Parathyroid adenoma (tissue), 2 donors: ENCODE measurements at regions not wholly inside any gene's neighbourhood (a gene's known extent, or its start where the extent isn't known, plus 50 kb on each side); places are given as distances from the start of the nearest gene placed in this dataset.
A peak's percentile ranks its signal among the peaks of the same experiment; 100 is the strongest.

Experiments used
- H2AFZ ChIP-seq: fragments of 300-600 bp; sonication (generic); one replicate; pipeline ENCODE4 v1.7.0; 2017; ENCODE audit warnings: antibody characterized with exemption, mild to moderate bottlenecking
- H3K27ac ChIP-seq: fragments of 300-600 bp; sonication (generic); one replicate; pipeline ENCODE4 v1.7.0; 2017
- H3K27me3 ChIP-seq: fragments of 300-600 bp; sonication (generic); one replicate; pipeline ENCODE4 v1.7.0; 2017; ENCODE audit warnings: low read length; ENCODE audit not compliant: control insufficient read depth, insufficient read depth
- H3K36me3 ChIP-seq: fragments of 300-600 bp; sonication (generic); one replicate; pipeline ENCODE4 v1.7.0; 2017; ENCODE audit warnings: low read length; ENCODE audit not compliant: control insufficient read depth, insufficient read depth
- H3K4me1 ChIP-seq: fragments of 300-600 bp; sonication (generic); one replicate; pipeline ENCODE4 v1.7.0; 2017; ENCODE audit warnings: control low read depth
- H3K4me2 ChIP-seq: fragments of 300-600 bp; sonication (generic); one replicate; pipeline ENCODE4 v1.7.0; 2017; ENCODE audit warnings: low read length
- H3K4me3 ChIP-seq: fragments of 300-600 bp; sonication (generic); one replicate; pipeline ENCODE4 v1.7.0; 2017; ENCODE audit warnings: low read depth, low read length
- H3K79me2 ChIP-seq: fragments of 300-600 bp; sonication (generic); one replicate; pipeline ENCODE4 v1.7.0; 2017; ENCODE audit warnings: control low read depth
- H3K9ac ChIP-seq: fragments of 300-600 bp; sonication (generic); one replicate; pipeline ENCODE4 v1.7.0; 2017; ENCODE audit warnings: mild to moderate bottlenecking
- H3K9me3 ChIP-seq: fragments of 300-600 bp; sonication (generic); one replicate; pipeline ENCODE4 v1.7.0; 2017; ENCODE audit warnings: low read length; ENCODE audit not compliant: control insufficient read depth
- TF ChIP-seq, protein P1 (sequence below): fragments of 300-600 bp; sonication (generic); IDR thresholded peaks from one replicate; pipeline ENCODE4 v1.7.0; 2017; ENCODE audit warnings: antibody characterized with exemption, mild to moderate bottlenecking
- donor health status: primary hyperparathyroidism.

GRCh38 chr11:95358511-95359340 lies 127.7 kb upstream of the SESN3 start:
- peak overlapping the region; percentile 59 for H3K27ac ChIP-seq
- no peaks in the 10 kb centered on the region for H3K9me3 ChIP-seq
- H3K4me2 ChIP-seq, result no peak overlapping the region
- H2AFZ ChIP-seq, result peak overlapping the region; percentile 38
- H3K79me2 ChIP-seq, result no peaks in the 10 kb centered on the region
- no peaks in the 10 kb centered on the region for H3K27me3 ChIP-seq
- H3K4me1 ChIP-seq, result no peaks in the 10 kb centered on the region
- H3K9ac ChIP-seq, result no peak overlapping the region
- no peaks in the 10 kb centered on the region for H3K36me3 ChIP-seq
- no peak overlapping the region for H3K4me3 ChIP-seq
- TF ChIP-seq, protein P1, sequence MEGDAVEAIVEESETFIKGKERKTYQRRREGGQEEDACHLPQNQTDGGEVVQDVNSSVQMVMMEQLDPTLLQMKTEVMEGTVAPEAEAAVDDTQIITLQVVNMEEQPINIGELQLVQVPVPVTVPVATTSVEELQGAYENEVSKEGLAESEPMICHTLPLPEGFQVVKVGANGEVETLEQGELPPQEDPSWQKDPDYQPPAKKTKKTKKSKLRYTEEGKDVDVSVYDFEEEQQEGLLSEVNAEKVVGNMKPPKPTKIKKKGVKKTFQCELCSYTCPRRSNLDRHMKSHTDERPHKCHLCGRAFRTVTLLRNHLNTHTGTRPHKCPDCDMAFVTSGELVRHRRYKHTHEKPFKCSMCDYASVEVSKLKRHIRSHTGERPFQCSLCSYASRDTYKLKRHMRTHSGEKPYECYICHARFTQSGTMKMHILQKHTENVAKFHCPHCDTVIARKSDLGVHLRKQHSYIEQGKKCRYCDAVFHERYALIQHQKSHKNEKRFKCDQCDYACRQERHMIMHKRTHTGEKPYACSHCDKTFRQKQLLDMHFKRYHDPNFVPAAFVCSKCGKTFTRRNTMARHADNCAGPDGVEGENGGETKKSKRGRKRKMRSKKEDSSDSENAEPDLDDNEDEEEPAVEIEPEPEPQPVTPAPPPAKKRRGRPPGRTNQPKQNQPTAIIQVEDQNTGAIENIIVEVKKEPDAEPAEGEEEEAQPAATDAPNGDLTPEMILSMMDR, result no peak

DNA sequence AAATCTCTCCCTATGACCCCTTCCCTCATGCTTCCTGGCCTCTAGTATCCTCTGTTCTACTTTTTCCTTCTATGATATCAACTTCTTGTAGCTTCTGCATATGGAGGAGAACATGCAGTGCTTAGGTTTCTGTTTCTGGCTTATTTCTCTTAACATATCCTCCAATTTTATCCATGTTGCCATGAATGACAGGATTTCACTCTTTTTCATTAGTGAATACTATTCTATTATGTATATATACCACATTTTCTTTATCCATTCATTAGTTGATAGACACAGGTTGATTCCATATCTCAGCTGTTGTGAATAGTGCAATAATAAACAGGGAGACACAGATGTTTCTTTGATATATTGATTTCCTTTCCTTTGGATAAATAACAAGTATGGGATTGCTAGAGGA lies 123.3 kb upstream of the SESN3 start:
- H3K79me2 ChIP-seq, result no peaks in the 10 kb centered on the region
- TF ChIP-seq, protein P1, result no peak
- no peaks in the 10 kb centered on the region for H3K4me1 ChIP-seq
- no peak overlapping the region for H3K27ac ChIP-seq
- no peaks in the 10 kb centered on the region for H3K36me3 ChIP-seq
- no peaks in the 10 kb centered on the region for H3K9me3 ChIP-seq
- no peaks in the 10 kb centered on the region for H3K27me3 ChIP-seq
- no peak overlapping the region for H3K4me3 ChIP-seq
- no peak overlapping the region for H2AFZ ChIP-seq
- no peak overlapping the region for H3K4me2 ChIP-seq
- H3K9ac ChIP-seq, result no peak overlapping the region

- Histone ChIP-seq H3K4me2 (no peak overlapping the region), H3K27me3 (no peaks in the 10 kb centered on the region), H2AFZ (no peak overlapping the region), H3K9ac (no peak overlapping the region), H3K27ac (no peak overlapping the region), H3K4me3 (no peak overlapping the region), H3K9me3 (no peaks in the 10 kb centered on the region), H3K4me1 (no peaks in the 10 kb centered on the region), H3K36me3 (no peaks in the 10 kb centered on the region), H3K79me2 (no peaks in the 10 kb centered on the region)
- TF ChIP-seq, protein P1, result no peak
Measured at GRCh38 chr11:95353706-95354105, 122.7 kb upstream of the SESN3 start.

DNA sequence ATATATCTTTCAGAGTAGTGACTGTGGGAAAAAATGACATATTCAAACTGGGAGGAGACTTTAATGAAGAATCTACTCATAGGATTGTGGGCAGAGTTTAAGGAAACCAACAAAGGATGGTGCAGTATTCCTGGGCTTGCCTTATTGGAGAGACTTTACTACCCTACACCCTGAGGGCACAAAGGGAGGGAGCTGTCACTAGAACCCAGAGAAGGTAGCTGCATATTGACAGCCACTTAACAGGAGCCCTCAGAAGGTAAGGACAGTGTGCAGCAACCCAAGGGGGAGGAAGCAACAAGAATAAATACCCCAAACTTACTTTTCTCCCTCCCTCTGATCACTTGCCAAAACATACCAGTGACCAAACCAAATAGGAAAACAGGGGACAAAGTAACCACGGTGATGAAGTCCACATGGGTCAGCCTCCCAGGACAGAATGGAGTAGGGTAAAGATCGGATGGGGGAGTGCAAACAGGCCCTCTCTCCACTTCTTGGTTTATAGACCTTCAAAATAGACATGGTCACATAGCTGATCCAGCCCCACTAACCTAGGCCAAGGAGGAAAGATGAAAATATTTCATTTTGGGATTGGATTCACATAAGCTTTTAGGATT lies 121.8 kb upstream of the SESN3 start:
- H3K36me3 ChIP-seq, result no peaks in the 10 kb centered on the region
- H3K4me1 ChIP-seq, result no peaks in the 10 kb centered on the region
- no peaks in the 10 kb centered on the region for H3K27me3 ChIP-seq
- H3K79me2 ChIP-seq, result no peaks in the 10 kb centered on the region
- no peaks in the 10 kb centered on the region for H3K9me3 ChIP-seq
- no peak overlapping the region for H3K4me2 ChIP-seq
- no peak overlapping the region for H3K9ac ChIP-seq
- no peak overlapping the region for H2AFZ ChIP-seq
- TF ChIP-seq, protein P1, result no peak
- H3K27ac ChIP-seq, result no peak overlapping the region
- no peak overlapping the region for H3K4me3 ChIP-seq
